CD4-positive, alpha-beta T cell treated with Interleukin-2 at 100 ng/mL for 4 hours (primary cell): ENCODE measurements at regions not wholly inside any gene's neighbourhood (a gene's known extent, or its start where the extent isn't known, plus 50 kb on each side); places are given as distances from the start of the nearest gene placed in this dataset.
"Not testable (repeated sequence)": the region's sequence is repeated elsewhere in the genome, so short reads cannot be mapped to it uniquely, and the experiment has no call there.

Source experiments
- DNase-seq: peaks from one replicate; pipeline ENCODE4 v3.0.0-alpha.2; 2020; ENCODE audit warnings: low spot score

- no peak for DNase-seq
Measured at GRCh38 chr7:17396692-17397091, 98.2 kb downstream of the AHR start.

GRCh38 chr7:17401791-17402627, 103.6 kb downstream of the AHR start:
- DNase-seq: peak; percentile 23

- peak; percentile 3 for DNase-seq
Measured at GRCh38 chr7:17402628-17403278, 104.3 kb downstream of the AHR start.

- no peak for DNase-seq
Measured at GRCh38 chr7:17404006-17404405, 105.6 kb downstream of the AHR start.

GRCh38 chr7:17405786-17406185, 107.3 kb downstream of the AHR start:
- no peak for DNase-seq

GRCh38 chr7:17406738-17407137, 108.3 kb downstream of the AHR start:
- DNase-seq: no peak

GRCh38 chr7:17407229-17407628, 108.8 kb downstream of the AHR start:
- DNase-seq: no peak

- no peak for DNase-seq
Measured at GRCh38 chr7:17408245-17408903, 109.9 kb downstream of the AHR start.

GRCh38 chr7:17408904-17409290, 110.4 kb downstream of the AHR start:
- no peak for DNase-seq

GRCh38 chr7:17411922-17412321, 113.5 kb downstream of the AHR start:
- DNase-seq: no peak

GRCh38 chr7:17412883-17413282, 114.4 kb downstream of the AHR start:
- no peak for DNase-seq

GRCh38 chr7:17415955-17416354, 117.5 kb downstream of the AHR start:
- DNase-seq: no peak

- not testable (repeated sequence) for DNase-seq
Measured at GRCh38 chr7:17420308-17421015, 122.0 kb downstream of the AHR start.

- no peak for DNase-seq
Measured at GRCh38 chr7:17421941-17422340, 123.5 kb downstream of the AHR start.

GRCh38 chr7:17422966-17423365, 124.5 kb downstream of the AHR start:
- DNase-seq: no peak

- no peak for DNase-seq
Measured at GRCh38 chr7:17427924-17428323, 129.5 kb downstream of the AHR start.

- DNase-seq: no peak
Measured at GRCh38 chr7:17429579-17429978, 131.1 kb downstream of the AHR start.

- no peak for DNase-seq
Measured at GRCh38 chr7:17432793-17433192, 134.3 kb downstream of the AHR start.

- no peak for DNase-seq
Measured at GRCh38 chr7:17434191-17434590, 135.7 kb downstream of the AHR start.

- DNase-seq: no peak
Measured at GRCh38 chr7:17434841-17435692, 136.6 kb downstream of the AHR start.

GRCh38 chr7:17436126-17436525, 137.7 kb downstream of the AHR start:
- DNase-seq: no peak

- DNase-seq: no peak
Measured at GRCh38 chr7:17437586-17437985, 139.1 kb downstream of the AHR start.
